ENCODE measurements at regions not wholly inside any gene's neighbourhood (a gene's known extent, or its start where the extent isn't known, plus 50 kb on each side); places are given as distances from the start of the nearest gene placed in this dataset.

DNA sequence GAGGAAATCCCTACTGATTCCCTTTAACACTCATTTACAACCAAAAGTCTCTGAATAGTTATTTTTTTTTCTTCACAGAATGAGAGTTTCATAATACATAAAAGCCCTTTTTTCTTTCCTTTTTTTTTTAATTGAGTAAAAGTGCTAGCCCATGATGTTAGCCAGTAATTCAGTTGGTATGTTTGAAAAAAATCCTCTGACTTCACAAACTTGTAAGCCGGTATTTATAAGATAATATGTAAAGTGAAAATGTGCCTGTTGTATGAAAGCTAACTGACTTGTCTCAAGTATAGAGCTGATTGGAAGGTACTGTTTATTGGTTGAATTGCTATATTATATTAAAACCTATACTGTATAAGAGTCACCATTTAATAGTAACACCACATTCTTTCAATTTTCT lies 70.2 kb upstream of the NEIL3 start:
- H3K9me3 ChIP-seq: no peaks in the 10 kb centered on the region
- H3K4me3 ChIP-seq: no peak overlapping the region
- intact Hi-C loops (cut with DNase I, micrococcal nuclease): no loop called here
- ATAC-seq (no peak), DNase-seq (no peak)
- H3K36me3 ChIP-seq (ENCODE audit: low read depth): no peaks in the 10 kb centered on the region
- H3K4me1 ChIP-seq (ENCODE audit: low read depth): no peaks in the 10 kb centered on the region
- TF ChIP-seq, protein P1, sequence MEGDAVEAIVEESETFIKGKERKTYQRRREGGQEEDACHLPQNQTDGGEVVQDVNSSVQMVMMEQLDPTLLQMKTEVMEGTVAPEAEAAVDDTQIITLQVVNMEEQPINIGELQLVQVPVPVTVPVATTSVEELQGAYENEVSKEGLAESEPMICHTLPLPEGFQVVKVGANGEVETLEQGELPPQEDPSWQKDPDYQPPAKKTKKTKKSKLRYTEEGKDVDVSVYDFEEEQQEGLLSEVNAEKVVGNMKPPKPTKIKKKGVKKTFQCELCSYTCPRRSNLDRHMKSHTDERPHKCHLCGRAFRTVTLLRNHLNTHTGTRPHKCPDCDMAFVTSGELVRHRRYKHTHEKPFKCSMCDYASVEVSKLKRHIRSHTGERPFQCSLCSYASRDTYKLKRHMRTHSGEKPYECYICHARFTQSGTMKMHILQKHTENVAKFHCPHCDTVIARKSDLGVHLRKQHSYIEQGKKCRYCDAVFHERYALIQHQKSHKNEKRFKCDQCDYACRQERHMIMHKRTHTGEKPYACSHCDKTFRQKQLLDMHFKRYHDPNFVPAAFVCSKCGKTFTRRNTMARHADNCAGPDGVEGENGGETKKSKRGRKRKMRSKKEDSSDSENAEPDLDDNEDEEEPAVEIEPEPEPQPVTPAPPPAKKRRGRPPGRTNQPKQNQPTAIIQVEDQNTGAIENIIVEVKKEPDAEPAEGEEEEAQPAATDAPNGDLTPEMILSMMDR (IDR thresholded peaks at IDR 0.05): no peak

GRCh38 chr4:177239878-177240277 lies 69.8 kb upstream of the NEIL3 start:
- ATAC-seq: no peak
- intact Hi-C loops (cut with DNase I, micrococcal nuclease): no loop called here
- Histone ChIP-seq H3K36me3 (ENCODE audit: low read depth) (no peaks in the 10 kb centered on the region), H3K4me3 (no peak overlapping the region), H3K4me1 (ENCODE audit: low read depth) (no peaks in the 10 kb centered on the region), H3K9me3 (no peaks in the 10 kb centered on the region)
- TF ChIP-seq, protein P1 (IDR thresholded peaks at IDR 0.05): no peak
- DNase-seq: no peak

DNA sequence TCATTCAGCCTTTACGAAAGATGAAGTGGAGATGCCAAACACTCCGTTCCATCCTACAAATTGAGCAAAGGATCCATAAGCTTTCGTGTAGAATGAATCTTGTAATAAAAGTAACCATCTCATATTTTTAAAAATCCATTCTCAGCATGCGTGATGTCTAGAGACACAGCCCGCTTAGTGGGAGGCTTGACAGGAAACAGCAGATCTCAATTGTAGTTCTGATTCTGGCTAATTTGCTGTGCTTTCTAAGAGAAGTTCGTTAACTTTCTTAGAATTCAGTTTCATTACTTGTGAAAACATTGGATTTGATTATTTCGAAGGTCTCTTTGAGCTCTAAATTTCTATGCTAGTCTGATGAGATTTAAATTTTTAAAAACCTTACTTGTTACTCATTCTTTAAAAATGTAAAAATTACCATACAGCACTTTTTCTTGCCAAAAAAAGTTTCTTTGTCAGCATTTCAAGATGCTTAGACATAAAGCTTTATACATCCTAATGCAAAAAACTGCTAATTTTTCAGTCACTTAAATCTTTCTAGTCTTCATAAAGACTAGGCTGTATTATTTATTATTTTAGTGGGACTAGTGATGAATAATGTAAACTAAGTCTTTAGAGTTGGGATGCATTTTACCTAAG lies 66.9 kb upstream of the NEIL3 start:
- no peaks in the 10 kb centered on the region for H3K9me3 ChIP-seq
- H3K4me1 ChIP-seq (ENCODE audit: low read depth): no peaks in the 10 kb centered on the region
- TF ChIP-seq, protein P1 (IDR thresholded peaks at IDR 0.05): no peak
- no peak for ATAC-seq
- intact Hi-C loops (cut with DNase I, micrococcal nuclease): no loop called here
- no peak overlapping the region for H3K4me3 ChIP-seq
- no peak for DNase-seq
- H3K36me3 ChIP-seq (ENCODE audit: low read depth): no peaks in the 10 kb centered on the region

DNA sequence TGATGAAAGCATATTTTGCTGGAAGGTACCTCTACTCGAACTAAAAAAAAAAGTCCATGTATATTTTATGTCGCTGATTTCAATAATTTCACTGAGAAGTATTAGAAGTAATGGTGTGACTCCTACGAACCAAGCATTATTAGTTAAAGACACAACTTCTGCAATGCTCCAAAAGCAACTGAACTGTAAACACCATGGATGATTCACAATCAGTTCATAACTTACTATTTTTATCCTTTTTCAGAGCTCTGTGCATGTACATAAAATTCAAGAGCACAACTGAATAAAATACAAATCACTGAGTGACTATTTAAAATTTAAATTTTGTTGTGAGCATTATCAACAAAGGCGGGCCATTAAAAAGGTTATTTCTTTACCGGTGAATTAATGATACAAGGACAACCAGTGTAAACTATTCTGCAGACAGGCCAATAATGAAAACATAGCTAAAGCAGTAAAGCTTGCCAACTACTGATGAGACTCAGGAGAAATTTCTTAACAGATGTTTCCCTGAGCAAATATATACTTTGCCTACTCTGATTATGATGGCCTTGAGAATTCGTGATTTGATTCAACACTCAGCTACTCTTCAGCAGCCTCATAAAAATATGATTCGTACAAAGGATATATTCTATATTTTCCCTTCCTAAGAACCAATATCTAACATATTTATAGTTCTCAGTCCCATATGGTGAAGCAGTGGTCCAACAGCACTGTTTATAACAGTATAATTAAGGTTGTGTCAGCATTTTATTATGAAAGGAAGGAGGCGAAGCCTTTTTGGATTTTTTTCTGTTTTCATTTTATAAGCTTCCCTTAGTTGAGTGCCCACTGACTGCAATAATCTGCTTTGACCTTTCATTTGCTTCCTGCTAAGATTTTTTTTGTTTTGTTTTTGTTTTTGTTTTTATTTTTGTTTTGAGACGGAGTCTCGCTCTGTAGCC lies 62.8 kb upstream of the NEIL3 start:
- Histone ChIP-seq H3K4me1 (ENCODE audit: low read depth) (no peaks in the 10 kb centered on the region), H3K4me3 (no peak overlapping the region), H3K36me3 (ENCODE audit: low read depth) (no peaks in the 10 kb centered on the region), H3K9me3 (no peaks in the 10 kb centered on the region)
- intact Hi-C loops (cut with DNase I, micrococcal nuclease): no loop called here
- ATAC-seq (no peak), DNase-seq (no peak)
- TF ChIP-seq, protein P1 (IDR thresholded peaks at IDR 0.05): no peak

DNA sequence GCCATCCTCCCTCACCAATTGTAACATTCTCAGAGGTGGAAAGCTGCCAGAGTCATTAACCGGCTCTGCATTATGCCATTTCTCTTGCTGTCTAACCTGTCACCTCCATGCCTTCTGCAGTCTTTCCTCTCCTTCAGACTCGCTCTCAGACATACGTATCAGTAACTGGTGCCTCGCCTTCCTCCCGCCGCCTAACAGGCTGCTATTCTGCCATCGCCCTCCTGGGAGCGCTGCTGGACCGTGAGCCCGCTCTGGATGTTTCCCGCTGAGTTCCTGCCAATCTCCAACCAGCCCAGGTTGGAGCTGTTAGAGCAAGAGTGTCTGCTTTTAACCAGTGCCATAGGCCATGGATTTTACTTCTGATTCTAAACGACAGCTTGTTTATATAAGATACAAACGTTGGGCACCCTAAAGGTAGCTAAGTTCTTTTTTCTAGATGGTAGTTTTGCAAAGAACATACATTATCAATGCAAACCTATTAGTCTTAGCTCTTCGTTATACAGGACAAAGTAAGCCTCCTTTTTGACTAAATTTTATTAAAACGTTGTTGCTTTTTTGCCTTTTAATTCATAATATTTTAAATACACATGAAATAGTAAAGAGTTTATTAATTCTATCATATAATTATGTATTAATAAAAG lies 59.5 kb upstream of the NEIL3 start:
- Histone ChIP-seq H3K9me3 (no peaks in the 10 kb centered on the region), H3K4me3 (no peak overlapping the region), H3K4me1 (ENCODE audit: low read depth) (no peaks in the 10 kb centered on the region), H3K36me3 (ENCODE audit: low read depth) (no peaks in the 10 kb centered on the region)
- TF ChIP-seq, protein P1 (IDR thresholded peaks at IDR 0.05): peak; percentile 86
- intact Hi-C loops (cut with DNase I, micrococcal nuclease): no loop called here
- peak; percentile 98 for ATAC-seq
- DNase-seq: peak; percentile 65 to 83 (median 76)

Data from mucosa of descending colon (tissue), 3 donors.